Mammary epithelial cell (primary cell): ENCODE measurements at regions not wholly inside any gene's neighbourhood (a gene's known extent, or its start where the extent isn't known, plus 50 kb on each side); places are given as distances from the start of the nearest gene placed in this dataset.

ENCODE experiments used
- CTCF ChIP-seq, 2 donors: IDR thresholded peaks in 1 of 2; conservative IDR thresholded peaks in 1 of 2; 2 replicates each; pipeline ENCODE4 v1.5.1; 2011 to 2012; ENCODE audit warnings: inconsistent platforms in 2 of 2, low read length in 2 of 2, mild to moderate bottlenecking in 2 of 2, control low read depth in 1 of 2, low read depth in 1 of 2; ENCODE audit not compliant: insufficient read depth in 1 of 2; ENCODE audit errors: extremely low read depth in 1 of 2
- EZH2 ChIP-seq: IDR thresholded peaks from 2 replicates; pipeline ENCODE4 v1.6.1; 2012; ENCODE audit warnings: low read length, inconsistent platforms, borderline replicate concordance

DNA sequence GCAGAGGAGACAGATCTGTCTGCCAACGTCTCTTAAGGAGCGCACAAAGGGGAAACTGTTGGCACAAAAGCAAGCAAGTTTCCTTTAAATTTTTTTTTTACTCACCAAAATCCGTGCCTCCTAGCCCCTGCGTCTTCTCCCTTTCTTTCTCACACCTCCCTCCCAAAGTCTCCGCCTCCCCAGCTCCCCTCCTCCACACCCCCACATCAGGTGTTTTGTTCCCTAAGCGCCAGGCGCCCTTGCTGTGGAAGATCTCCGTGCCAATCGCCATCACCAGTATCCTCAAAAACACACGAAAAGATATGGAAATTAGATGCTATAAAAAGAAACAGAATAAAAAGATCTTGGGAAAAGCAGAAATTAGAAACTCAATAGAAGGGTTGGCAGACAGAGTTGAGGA is 87.6 kb downstream of the DRD1 start:
- TF ChIP-seq CTCF (conservative IDR thresholded peaks at IDR 0.05 in 1 of 2, IDR thresholded peaks at IDR 0.05 in 1 of 2; ENCODE audit: extremely low read depth in 1 of 2, insufficient read depth in 1 of 2, low read depth in 1 of 2, low read length in 2 of 2) (no peak), EZH2 (no peak)
